K562 (cell line): ENCODE measurements at regions not wholly inside any gene's neighbourhood (a gene's known extent, or its start where the extent isn't known, plus 50 kb on each side); places are given as distances from the start of the nearest gene placed in this dataset.

Experiments used
- ELF1 ChIP-seq: fragments of 200-800 bp; sonication (Bioruptor generic); IDR thresholded peaks from 2 replicates; pipeline ENCODE4 v1.6.1; 2016; ENCODE audit warnings: missing genetic modification characterization, missing compliant biosample characterization
- HEY1 ChIP-seq: fragments of 250-450 bp; sonication (Bioruptor Pico); IDR thresholded peaks from 2 replicates; pipeline ENCODE4 v1.5.0; 2020; ENCODE audit warnings: mild to moderate bottlenecking, moderate library complexity, borderline replicate concordance
- HMGXB4 ChIP-seq: sonication (generic); formaldehyde crosslinking; IDR thresholded peaks from 2 replicates; pipeline ENCODE4 v1.8.1; 2023; ENCODE audit warnings: mild to moderate bottlenecking, missing genetic modification reagents
- HNRNPUL1 ChIP-seq: fragments of 200-400 bp; formaldehyde crosslinking; IDR thresholded peaks from 2 replicates; pipeline ENCODE4 v1.6.1; 2017; ENCODE audit warnings: low read length
- IRF2 ChIP-seq: sonication (generic); formaldehyde crosslinking; IDR thresholded peaks from 2 replicates; pipeline ENCODE4 v1.8.1; 2022; ENCODE audit warnings: mild to moderate bottlenecking, missing genetic modification reagents
- LCOR ChIP-seq: sonication (generic); formaldehyde crosslinking; IDR thresholded peaks from 2 replicates; pipeline ENCODE4 v1.8.0; 2022; ENCODE audit warnings: mild to moderate bottlenecking, missing genetic modification reagents
- NUFIP1 ChIP-seq: fragments of 450-650 bp; IDR thresholded peaks from 2 replicates; pipeline ENCODE4 v1.6.1; 2018; ENCODE audit not compliant: partially characterized antibody
- POU5F1 ChIP-seq: fragments of 150-350 bp; IDR thresholded peaks from 2 replicates; pipeline ENCODE4 v1.6.1; 2014; ENCODE audit warnings: borderline replicate concordance, low read length, low read depth, mild to moderate bottlenecking; ENCODE audit not compliant: partially characterized antibody
- RFX1 ChIP-seq: fragments of 450-650 bp; IDR thresholded peaks from 2 replicates; pipeline ENCODE4 v1.6.1; 2016; ENCODE audit warnings: mild to moderate bottlenecking, moderate library complexity
- SMARCA4 ChIP-seq: fragments of 450-650 bp; IDR thresholded peaks from 2 replicates; pipeline ENCODE4 v1.6.1; 2016
- TCF7 ChIP-seq: sonication (generic); IDR thresholded peaks from 2 replicates; pipeline ENCODE4 v1.6.1; 2016; ENCODE audit warnings: antibody characterized with exemption, borderline replicate concordance
- TEAD2 ChIP-seq: fragments of 450-650 bp; IDR thresholded peaks from 2 replicates; pipeline ENCODE4 v1.6.1; 2016; ENCODE audit warnings: missing genetic modification characterization, control low read depth, missing compliant biosample characterization
- ZBTB8A ChIP-seq: fragments of 450-650 bp; IDR thresholded peaks from 2 replicates; pipeline ENCODE4 v1.6.1; 2018; ENCODE audit warnings: mild to moderate bottlenecking, moderate library complexity; ENCODE audit not compliant: partially characterized antibody
- ZNF224 ChIP-seq: sonication (generic); formaldehyde crosslinking; IDR thresholded peaks from 2 replicates; pipeline ENCODE4 v1.8.0; 2022; ENCODE audit warnings: mild to moderate bottlenecking, missing genetic modification reagents
- ZNF324 ChIP-seq: fragments of 250-450 bp; sonication (Bioruptor Pico); IDR thresholded peaks from 2 replicates; pipeline ENCODE4 v1.4.0; 2020; ENCODE audit warnings: mild to moderate bottlenecking
- TF ChIP-seq, protein P1 (sequence below): sonication (generic); formaldehyde crosslinking; IDR thresholded peaks from 2 replicates; pipeline ENCODE4 v1.8.1; 2023; ENCODE audit warnings: missing genetic modification reagents, mild to moderate bottlenecking, borderline replicate concordance
- TF ChIP-seq, protein P2 (sequence below): fragments of 450-650 bp; conservative IDR thresholded peaks from 2 replicates; pipeline ENCODE4 v1.6.1; 2016; ENCODE audit warnings: missing genetic modification characterization, low read depth, mild to moderate bottlenecking, control low read depth, missing compliant biosample characterization
- TF ChIP-seq, protein P3 (sequence below): fragments of 250-450 bp; sonication (Bioruptor Pico); IDR thresholded peaks from 2 replicates; pipeline ENCODE4 v1.8.0; 2021; ENCODE audit warnings: moderate library complexity, mild to moderate bottlenecking, inconsistent platforms

- TF ChIP-seq, protein P1, sequence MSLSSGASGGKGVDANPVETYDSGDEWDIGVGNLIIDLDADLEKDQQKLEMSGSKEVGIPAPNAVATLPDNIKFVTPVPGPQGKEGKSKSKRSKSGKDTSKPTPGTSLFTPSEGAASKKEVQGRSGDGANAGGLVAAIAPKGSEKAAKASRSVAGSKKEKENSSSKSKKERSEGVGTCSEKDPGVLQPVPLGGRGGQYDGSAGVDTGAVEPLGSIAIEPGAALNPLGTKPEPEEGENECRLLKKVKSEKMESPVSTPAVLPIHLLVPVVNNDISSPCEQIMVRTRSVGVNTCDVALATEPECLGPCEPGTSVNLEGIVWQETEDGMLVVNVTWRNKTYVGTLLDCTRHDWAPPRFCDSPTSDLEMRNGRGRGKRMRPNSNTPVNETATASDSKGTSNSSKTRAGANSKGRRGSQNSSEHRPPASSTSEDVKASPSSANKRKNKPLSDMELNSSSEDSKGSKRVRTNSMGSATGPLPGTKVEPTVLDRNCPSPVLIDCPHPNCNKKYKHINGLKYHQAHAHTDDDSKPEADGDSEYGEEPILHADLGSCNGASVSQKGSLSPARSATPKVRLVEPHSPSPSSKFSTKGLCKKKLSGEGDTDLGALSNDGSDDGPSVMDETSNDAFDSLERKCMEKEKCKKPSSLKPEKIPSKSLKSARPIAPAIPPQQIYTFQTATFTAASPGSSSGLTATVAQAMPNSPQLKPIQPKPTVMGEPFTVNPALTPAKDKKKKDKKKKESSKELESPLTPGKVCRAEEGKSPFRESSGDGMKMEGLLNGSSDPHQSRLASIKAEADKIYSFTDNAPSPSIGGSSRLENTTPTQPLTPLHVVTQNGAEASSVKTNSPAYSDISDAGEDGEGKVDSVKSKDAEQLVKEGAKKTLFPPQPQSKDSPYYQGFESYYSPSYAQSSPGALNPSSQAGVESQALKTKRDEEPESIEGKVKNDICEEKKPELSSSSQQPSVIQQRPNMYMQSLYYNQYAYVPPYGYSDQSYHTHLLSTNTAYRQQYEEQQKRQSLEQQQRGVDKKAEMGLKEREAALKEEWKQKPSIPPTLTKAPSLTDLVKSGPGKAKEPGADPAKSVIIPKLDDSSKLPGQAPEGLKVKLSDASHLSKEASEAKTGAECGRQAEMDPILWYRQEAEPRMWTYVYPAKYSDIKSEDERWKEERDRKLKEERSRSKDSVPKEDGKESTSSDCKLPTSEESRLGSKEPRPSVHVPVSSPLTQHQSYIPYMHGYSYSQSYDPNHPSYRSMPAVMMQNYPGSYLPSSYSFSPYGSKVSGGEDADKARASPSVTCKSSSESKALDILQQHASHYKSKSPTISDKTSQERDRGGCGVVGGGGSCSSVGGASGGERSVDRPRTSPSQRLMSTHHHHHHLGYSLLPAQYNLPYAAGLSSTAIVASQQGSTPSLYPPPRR (CRISPR knock-in tag): no peak
- TF ChIP-seq, protein P2, sequence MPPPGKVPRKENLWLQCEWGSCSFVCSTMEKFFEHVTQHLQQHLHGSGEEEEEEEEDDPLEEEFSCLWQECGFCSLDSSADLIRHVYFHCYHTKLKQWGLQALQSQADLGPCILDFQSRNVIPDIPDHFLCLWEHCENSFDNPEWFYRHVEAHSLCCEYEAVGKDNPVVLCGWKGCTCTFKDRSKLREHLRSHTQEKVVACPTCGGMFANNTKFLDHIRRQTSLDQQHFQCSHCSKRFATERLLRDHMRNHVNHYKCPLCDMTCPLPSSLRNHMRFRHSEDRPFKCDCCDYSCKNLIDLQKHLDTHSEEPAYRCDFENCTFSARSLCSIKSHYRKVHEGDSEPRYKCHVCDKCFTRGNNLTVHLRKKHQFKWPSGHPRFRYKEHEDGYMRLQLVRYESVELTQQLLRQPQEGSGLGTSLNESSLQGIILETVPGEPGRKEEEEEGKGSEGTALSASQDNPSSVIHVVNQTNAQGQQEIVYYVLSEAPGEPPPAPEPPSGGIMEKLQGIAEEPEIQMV (tag): no peak
- TF ChIP-seq ZBTB8A: no peak
- no peak for TF ChIP-seq TCF7
- TF ChIP-seq ZNF324 (CRISPR knock-in tag): no peak
- no peak for TF ChIP-seq IRF2 (CRISPR knock-in tag)
- TF ChIP-seq HEY1 (CRISPR knock-in tag): no peak
- TF ChIP-seq HNRNPUL1: no peak
- no peak for TF ChIP-seq TEAD2 (tag)
- peak; percentile 87 for TF ChIP-seq ELF1 (tag)
- TF ChIP-seq LCOR: peak; percentile 13; the same call in 1 of the 2 replicates
- TF ChIP-seq ZNF224 (CRISPR knock-in tag): no peak
- 0 out of 2 replicates have a peak, but pooled peaks have one; percentile 44 for TF ChIP-seq SMARCA4
- no peak for TF ChIP-seq HMGXB4 (CRISPR knock-in tag)
- TF ChIP-seq RFX1: no peak
- peak; percentile 90 for TF ChIP-seq NUFIP1
- TF ChIP-seq, protein P3, sequence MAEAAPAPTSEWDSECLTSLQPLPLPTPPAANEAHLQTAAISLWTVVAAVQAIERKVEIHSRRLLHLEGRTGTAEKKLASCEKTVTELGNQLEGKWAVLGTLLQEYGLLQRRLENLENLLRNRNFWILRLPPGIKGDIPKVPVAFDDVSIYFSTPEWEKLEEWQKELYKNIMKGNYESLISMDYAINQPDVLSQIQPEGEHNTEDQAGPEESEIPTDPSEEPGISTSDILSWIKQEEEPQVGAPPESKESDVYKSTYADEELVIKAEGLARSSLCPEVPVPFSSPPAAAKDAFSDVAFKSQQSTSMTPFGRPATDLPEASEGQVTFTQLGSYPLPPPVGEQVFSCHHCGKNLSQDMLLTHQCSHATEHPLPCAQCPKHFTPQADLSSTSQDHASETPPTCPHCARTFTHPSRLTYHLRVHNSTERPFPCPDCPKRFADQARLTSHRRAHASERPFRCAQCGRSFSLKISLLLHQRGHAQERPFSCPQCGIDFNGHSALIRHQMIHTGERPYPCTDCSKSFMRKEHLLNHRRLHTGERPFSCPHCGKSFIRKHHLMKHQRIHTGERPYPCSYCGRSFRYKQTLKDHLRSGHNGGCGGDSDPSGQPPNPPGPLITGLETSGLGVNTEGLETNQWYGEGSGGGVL (CRISPR knock-in tag): no peak
- no peak for TF ChIP-seq POU5F1
Measured at GRCh38 chr12:74292351-74293194, 245.1 kb upstream of the ATXN7L3B start (continued).
